UCSD-AML1 (cell line): ENCODE measurements at regions not wholly inside any gene's neighbourhood (a gene's known extent, or its start where the extent isn't known, plus 50 kb on each side); places are given as distances from the start of the nearest gene placed in this dataset.
"Not testable (repeated sequence)": the region's sequence is repeated elsewhere in the genome, so short reads cannot be mapped to it uniquely, and the experiment has no call there.

ENCODE experiments used
- DNase-seq: peaks from one replicate; lab custom pipeline; 2025; ENCODE audit not compliant: unreplicated experiment; lab: John Stamatoyannopoulos, UW

GRCh38 chr12:115375186-115375991, 691.4 kb upstream of the TBX3 start:
- no peak for DNase-seq

GRCh38 chr12:115374480-115375185, 690.7 kb upstream of the TBX3 start:
- DNase-seq, result no peak

DNA sequence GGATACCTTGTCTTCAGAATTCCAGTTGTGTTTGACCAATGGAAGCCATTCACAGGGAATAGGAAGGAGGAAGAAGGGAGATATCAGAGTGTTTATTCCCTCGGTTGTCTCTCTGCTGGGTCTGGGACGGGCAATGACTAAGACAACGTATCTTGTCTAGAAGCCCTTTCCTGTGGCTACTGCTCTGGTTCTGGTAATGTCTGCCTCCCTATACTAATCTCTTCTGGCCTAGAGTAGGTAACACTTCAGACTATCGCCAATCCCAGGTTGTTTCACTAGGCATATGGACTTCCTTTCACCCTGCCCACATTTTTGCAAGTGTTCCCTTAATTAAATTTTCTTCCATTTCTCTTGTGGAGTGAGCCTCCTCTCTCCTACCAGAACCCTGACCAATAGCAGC, 687.7 kb upstream of the TBX3 start:
- DNase-seq, result no peak

DNA sequence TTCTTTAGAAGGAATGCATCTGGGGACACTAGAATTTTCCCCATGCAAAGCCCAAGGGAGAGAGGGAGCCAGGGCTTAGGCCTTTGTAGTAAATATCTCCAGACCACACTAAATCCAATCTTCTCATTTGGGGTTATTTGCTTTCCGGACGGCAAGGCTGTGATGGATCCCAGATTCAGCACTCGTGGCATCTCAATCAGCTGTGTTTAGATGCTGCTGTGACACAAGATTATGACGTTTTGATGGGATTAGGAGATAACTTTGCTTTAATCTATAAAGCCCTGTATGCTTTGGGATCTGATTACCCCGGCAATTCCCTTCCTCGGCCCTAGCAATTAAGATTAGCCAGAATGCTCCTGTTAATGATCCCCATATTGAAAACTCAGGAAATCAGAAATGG, 686.7 kb upstream of the TBX3 start:
- DNase-seq, result no peak

DNA sequence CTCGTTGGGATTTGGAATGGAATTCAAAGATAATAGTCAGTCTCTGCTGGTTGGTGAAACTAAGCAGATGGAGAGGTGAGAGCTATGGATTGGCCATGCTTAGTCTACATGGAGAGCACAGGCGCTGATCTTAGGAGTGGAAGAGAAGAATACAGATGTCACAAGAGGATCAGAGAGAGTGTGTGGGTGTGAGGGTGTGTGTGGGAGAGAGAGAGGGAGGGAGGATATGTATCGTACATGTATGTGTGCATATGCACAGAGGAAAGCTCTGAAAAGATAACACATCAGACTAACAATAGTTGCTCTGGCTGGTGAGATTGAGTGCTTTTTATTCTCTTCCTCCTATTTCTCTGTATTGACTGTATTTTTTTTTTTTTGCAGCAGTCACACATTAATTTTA, 686.2 kb upstream of the TBX3 start:
- DNase-seq, result no peak

- not testable (repeated sequence) for DNase-seq
Observed at GRCh38 chr12:115366277-115366676, 682.3 kb upstream of the TBX3 start.

- not testable (repeated sequence) for DNase-seq
Observed at GRCh38 chr12:115365765-115366164, 681.8 kb upstream of the TBX3 start.

DNA sequence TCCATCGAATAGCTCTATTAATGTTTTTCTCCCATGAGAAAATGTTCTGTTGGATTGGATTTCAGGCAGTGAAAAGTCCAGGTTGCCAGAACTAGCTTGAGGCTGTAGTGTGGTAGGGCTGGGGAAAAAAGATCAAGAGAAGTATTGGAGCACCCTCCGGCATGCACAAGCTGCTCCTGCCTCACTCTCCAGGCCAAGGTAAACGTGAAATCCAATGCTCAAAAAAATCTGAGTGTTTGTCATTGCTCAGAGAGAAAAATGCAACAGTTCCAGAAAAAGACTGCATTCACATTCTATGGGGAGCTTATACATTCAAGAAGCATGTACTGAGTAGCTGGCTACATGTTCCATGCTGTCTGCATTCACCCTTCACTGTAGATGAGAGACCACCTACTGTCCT, 680.9 kb upstream of the TBX3 start:
- no peak for DNase-seq

- DNase-seq, result no peak
Observed at GRCh38 chr12:115362339-115362976, 678.5 kb upstream of the TBX3 start.

DNA sequence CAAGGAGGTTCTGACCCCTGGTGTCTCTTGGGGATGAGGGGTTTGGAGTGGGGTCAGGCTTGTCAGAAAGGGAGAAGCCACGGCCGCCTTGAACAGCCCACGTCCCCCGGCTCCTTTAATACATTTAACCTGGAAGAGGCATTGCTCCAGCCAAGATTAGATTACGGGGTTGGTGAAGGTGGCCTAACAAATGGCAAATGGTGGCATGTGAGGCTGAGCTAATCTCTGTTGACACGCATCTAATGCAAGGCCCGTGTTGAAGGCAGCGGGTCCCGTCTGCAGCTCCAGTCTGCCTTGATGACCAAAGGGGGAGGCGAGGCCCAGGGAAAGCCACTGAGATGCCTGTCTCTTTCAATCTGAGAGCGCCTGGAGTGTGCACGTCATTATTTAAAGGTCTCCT, 673.7 kb upstream of the TBX3 start:
- no peak for DNase-seq

DNA sequence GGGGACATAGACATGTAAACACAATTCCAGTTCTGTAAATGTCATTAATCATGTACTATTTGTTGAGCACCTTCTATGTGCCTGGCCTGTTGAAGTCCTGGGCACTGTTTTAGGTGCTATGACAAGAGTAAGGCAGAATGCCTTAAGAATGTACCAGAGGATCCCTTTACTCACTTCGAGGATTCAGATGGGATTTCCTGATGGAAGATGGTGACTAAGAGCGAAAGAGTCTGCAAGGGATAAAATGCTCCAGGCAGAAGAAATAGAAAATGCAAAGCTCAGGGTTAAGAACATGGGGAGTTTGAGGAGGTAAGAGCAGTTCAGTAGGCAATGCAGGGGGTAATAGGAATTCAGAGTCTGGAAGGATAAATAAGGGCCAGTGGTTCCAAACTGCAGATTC, 671.3 kb upstream of the TBX3 start:
- no peak for DNase-seq

DNA sequence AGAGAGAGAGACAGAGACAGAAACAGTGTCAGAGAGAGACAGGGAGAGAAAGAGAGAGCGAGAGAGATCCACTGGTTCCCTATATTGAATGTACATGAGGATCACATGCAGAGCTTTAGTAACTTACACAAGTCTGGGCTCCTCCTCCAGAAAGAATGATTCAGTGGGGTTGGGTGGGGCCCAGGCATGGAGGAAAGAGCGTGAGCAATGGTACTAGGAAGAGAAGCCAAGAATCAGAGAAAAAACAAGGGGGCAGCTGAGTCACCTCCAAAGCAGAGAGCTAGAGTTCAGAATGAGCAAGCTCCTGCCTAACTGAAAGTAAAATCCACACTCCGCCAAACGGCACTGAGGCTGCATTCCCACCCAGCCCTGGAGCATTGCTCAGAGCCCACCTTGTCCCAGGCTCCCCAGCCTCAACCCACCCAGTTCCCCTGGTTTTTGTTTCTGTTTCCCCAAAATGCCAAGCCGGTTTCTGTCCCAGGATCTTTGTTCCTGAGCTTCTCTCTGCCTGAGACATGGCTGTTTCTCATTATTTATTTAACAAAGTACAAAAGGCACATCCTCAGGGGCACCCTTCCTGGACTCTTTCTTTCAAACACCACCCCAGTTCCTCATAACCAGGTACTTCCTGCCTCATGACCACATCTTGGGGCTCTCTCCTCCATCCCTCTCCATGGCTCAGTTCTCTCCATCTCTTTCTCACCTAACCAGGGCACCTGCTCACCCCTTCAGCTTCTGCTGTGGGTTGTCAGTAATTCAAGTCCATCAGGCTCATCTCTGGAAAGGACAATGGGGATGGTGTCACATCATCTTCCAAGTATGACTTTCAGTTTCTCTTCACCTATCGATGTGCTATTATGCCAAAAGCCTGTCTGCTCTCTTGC, 670.3 kb upstream of the TBX3 start:
- DNase-seq, result no peak

- no peak for DNase-seq
Observed at GRCh38 chr12:115353467-115353866, 669.5 kb upstream of the TBX3 start.

GRCh38 chr12:115351514-115352077, 667.6 kb upstream of the TBX3 start:
- DNase-seq, result no peak

- no peak for DNase-seq
Observed at GRCh38 chr12:115349711-115350110, 665.7 kb upstream of the TBX3 start.

- no peak for DNase-seq
Observed at GRCh38 chr12:115348301-115348700, 664.3 kb upstream of the TBX3 start.

GRCh38 chr12:115343601-115344000, 659.6 kb upstream of the TBX3 start:
- DNase-seq, result no peak

DNA sequence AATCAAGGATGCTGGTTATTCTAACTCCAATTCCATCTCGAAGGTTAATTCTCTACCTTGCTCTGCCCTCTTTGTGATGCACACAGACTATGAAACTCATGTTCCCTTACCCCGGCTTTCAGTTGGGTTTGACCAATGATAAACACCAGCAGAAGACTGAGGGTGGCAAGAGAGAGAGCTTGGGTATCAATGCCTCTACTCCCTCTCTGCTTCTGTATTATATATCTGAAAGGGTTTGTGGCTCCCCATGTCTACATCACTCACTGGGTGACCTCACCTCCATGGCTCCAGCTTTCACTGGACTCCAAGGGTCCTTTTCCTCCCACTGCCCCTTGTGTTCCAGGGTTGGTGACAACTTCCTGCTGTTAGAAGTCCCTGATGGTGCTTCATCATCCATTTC, 659.0 kb upstream of the TBX3 start:
- DNase-seq, result no peak

GRCh38 chr12:115341442-115341841, 657.5 kb upstream of the TBX3 start:
- DNase-seq, result no peak

- DNase-seq, result no peak
Observed at GRCh38 chr12:115338566-115339294, 654.8 kb upstream of the TBX3 start.
